C4-2B (cell line): ENCODE measurements at regions not wholly inside any gene's neighbourhood (a gene's known extent, or its start where the extent isn't known, plus 50 kb on each side); places are given as distances from the start of the nearest gene placed in this dataset.
"Not testable (repeated sequence)": the region's sequence is repeated elsewhere in the genome, so short reads cannot be mapped to it uniquely, and the experiment has no call there.

Source experiments
- H3K27ac ChIP-seq: fragments of 450-650 bp; 2 replicates; pipeline ENCODE4 v1.5.1; 2017
- ZFX ChIP-seq: fragments of 450-650 bp; IDR thresholded peaks from 2 replicates; pipeline ENCODE4 v1.6.1; 2017
- TF ChIP-seq, protein P1 (sequence below): fragments of 450-650 bp; conservative IDR thresholded peaks from 2 replicates; pipeline ENCODE4 v1.5.1; 2017; ENCODE audit warnings: mild to moderate bottlenecking

GRCh38 chr18:27313678-27314077 lies 128.6 kb upstream of the CHST9 start:
- no peak overlapping the region for H3K27ac ChIP-seq
- TF ChIP-seq ZFX = no peak
- TF ChIP-seq, protein P1, sequence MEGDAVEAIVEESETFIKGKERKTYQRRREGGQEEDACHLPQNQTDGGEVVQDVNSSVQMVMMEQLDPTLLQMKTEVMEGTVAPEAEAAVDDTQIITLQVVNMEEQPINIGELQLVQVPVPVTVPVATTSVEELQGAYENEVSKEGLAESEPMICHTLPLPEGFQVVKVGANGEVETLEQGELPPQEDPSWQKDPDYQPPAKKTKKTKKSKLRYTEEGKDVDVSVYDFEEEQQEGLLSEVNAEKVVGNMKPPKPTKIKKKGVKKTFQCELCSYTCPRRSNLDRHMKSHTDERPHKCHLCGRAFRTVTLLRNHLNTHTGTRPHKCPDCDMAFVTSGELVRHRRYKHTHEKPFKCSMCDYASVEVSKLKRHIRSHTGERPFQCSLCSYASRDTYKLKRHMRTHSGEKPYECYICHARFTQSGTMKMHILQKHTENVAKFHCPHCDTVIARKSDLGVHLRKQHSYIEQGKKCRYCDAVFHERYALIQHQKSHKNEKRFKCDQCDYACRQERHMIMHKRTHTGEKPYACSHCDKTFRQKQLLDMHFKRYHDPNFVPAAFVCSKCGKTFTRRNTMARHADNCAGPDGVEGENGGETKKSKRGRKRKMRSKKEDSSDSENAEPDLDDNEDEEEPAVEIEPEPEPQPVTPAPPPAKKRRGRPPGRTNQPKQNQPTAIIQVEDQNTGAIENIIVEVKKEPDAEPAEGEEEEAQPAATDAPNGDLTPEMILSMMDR = no peak

- TF ChIP-seq, protein P1 = no peak
- TF ChIP-seq ZFX = no peak
- no peak overlapping the region for H3K27ac ChIP-seq
These were observed 127.7 kb upstream of the CHST9 start for GRCh38 chr18:27312853-27313252.

- no peak for TF ChIP-seq ZFX
- TF ChIP-seq, protein P1 = no peak
These were observed 127.0 kb upstream of the CHST9 start for GRCh38 chr18:27312153-27312552.

DNA sequence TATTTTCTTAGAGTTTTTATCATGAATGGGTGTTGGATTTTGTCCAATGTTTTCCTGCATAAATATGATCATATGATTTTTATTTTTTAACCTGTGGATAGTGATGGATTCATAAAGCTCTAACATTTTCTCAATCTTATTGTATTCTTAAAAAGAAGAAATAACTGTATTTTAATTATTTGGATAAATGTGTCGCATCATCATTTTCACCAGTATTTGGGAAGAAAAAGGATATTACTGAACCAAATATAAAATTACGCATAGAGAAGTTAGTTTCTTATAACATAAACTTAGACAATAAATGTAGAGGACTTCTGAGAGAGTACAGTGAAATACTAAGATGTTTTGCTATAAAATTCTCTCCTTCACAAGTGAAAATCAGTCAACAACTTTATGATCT lies 126.0 kb upstream of the CHST9 start:
- TF ChIP-seq, protein P1 = no peak
- TF ChIP-seq ZFX = no peak
- H3K27ac ChIP-seq = no peak overlapping the region

More at GRCh38 chr18:27312153-27312552, 127.0 kb upstream of the CHST9 start:
- H3K27ac ChIP-seq = no peak overlapping the region

DNA sequence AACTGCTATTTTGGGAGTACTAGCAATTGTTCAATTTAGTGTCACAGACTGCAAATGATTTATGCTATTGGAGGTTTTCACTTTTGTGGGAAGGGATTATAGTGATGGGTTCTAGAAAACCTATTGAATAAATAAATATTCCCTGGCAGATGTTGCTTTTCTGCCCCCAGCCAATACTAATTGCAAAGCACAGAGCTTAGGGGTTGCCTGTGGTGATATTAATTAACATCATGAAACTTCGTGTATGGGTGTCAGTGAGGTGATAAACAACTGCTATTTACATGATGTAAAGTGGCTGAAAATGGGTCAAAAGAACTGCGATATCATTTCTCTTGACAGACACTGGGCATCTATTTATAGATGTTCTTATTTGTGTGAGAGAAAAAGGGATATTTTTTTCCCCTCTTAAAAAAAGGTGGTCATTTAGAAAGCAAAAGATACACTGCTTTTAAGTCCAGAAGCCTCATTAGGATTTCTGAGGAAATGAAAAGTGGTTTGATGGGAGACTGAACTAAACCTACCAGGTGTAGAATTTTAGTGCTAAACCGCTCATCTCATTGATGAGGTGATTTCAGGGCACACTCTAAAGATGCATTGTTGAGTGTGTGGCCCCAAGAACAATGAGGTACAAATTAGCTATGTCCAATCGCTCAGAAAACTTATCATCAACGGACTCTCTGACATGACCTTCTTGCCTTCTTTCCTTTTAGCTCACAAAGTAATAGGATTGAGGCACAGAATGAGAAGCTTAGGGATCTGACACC lies 116.7 kb upstream of the CHST9 start:
- no peak overlapping the region for H3K27ac ChIP-seq
- TF ChIP-seq, protein P1 = no peak
- TF ChIP-seq ZFX = no peak

DNA sequence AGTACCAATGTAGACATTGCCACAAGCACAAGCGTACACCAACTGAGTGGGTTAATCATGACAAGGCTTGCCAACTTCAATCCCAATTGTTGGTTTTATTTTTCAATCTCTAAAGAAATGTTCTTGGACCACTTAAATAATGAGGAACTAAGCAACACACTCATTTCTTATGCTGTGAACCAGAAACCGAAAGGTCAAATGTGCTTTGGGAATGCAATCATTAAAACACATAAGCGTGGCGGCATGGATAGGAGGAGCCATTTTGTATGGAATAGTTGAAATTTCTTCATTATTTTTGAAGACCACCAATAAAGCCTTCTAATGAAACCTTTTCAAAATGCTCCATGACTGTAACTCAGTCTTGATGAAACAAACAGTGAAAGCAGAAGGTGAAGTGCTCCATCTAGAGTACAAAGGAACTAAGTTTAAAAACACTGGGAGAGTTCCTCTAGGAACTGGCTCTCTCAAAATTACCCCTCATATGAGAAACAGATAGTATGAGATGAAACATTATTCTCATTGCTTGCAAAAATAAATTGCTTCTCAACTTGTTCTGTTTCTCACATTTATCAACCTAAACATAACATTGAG lies 113.2 kb upstream of the CHST9 start:
- no peak overlapping the region for H3K27ac ChIP-seq
- no peak for TF ChIP-seq ZFX
- TF ChIP-seq, protein P1 = peak; percentile 52

DNA sequence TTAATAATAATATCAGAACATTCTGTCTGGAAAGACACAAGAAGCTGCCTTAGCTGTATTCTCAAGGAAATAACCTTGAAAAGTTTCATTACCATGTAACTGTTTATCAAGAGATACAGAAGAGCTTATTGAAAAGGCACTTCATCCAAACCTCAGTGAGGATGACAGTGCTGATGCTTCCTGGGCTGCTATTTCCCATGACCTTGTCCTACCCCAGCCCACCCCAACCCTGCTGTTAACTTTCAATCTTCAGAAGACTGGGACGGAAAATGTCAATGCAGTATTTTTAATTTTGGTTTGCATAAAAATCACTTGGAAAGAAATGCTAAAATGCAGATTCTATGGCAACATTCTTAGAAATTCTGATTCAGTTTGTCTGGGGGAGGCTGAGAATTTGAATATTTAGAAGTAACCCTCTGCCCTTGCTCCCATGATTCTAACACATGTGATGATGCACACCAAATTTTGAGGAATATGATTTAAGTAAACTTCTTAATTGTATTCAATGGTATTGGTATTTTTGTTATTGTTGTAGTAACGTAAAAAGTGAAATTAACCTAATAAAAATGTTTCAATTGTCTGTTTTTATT lies 101.0 kb upstream of the CHST9 start:
- not testable (repeated sequence) for H3K27ac ChIP-seq
